22Rv1 (cell line): ENCODE measurements at regions not wholly inside any gene's neighbourhood (a gene's known extent, or its start where the extent isn't known, plus 50 kb on each side); places are given as distances from the start of the nearest gene placed in this dataset.

Source experiments
- CTCF ChIP-seq: fragments of 450-650 bp; IDR thresholded peaks from 2 replicates; pipeline ENCODE4 v1.5.1; 2017; ENCODE audit warnings: mild to moderate bottlenecking
- ZFX ChIP-seq: fragments of 450-650 bp; IDR thresholded peaks from 2 replicates; pipeline ENCODE4 v1.6.1; 2017; ENCODE audit warnings: antibody characterized with exemption, borderline replicate concordance

- no peak for TF ChIP-seq CTCF
- no peak for TF ChIP-seq ZFX
Measured at GRCh38 chr9:81096625-81097024, 592.7 kb downstream of the TLE1 start.
